ENCODE measurements at regions not wholly inside any gene's neighbourhood (a gene's known extent, or its start where the extent isn't known, plus 50 kb on each side); places are given as distances from the start of the nearest gene placed in this dataset.

DNA sequence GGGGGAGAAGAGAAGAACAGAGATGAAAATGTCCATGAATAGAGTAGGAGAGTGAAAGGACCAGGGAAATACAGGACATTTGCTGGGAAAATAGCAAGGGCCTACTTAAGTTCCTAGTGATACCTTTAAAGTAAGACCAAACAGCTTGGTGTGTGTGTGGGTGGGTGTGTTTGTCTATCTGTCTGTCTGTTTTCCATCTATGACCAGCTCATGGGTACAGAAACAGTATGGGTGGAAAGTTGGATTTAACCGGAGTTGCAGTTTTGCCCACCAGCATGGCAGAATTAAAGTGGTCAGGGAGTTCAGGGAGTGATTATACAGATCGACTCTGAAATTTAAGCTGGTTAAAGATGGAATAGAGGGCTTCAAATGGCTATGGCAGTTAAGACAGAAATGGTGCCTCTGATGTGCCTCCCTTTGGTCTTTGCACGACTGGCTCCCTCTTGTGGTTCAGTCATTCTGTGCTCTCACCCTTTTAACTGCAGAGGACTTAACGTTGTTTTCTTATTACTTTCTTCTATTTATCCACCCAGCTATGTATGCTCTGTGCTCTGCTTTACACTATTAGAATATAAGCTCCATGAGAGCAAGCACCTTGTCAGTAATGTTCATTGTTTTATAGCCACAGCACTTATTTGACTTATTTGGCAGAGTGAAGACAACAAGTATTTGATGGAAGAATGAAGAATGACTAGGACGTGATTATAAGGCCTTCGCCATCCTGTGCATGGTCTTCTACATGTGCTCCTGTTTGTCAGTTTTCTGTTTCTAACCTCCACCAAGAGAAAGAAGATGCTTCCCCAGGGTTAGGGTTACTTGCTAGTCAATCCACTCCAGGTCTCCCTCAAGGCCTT is 72.7 kb upstream of the AK4 start:
- no peak for TF ChIP-seq KLF5 (IDR thresholded peaks at IDR 0.05; ENCODE audit: partially characterized antibody)
- TF ChIP-seq, protein P1, sequence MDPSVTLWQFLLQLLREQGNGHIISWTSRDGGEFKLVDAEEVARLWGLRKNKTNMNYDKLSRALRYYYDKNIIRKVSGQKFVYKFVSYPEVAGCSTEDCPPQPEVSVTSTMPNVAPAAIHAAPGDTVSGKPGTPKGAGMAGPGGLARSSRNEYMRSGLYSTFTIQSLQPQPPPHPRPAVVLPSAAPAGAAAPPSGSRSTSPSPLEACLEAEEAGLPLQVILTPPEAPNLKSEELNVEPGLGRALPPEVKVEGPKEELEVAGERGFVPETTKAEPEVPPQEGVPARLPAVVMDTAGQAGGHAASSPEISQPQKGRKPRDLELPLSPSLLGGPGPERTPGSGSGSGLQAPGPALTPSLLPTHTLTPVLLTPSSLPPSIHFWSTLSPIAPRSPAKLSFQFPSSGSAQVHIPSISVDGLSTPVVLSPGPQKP (IDR thresholded peaks at IDR 0.05; ENCODE audit: low read depth, low read length) = no peak
- TF ChIP-seq, protein P2, sequence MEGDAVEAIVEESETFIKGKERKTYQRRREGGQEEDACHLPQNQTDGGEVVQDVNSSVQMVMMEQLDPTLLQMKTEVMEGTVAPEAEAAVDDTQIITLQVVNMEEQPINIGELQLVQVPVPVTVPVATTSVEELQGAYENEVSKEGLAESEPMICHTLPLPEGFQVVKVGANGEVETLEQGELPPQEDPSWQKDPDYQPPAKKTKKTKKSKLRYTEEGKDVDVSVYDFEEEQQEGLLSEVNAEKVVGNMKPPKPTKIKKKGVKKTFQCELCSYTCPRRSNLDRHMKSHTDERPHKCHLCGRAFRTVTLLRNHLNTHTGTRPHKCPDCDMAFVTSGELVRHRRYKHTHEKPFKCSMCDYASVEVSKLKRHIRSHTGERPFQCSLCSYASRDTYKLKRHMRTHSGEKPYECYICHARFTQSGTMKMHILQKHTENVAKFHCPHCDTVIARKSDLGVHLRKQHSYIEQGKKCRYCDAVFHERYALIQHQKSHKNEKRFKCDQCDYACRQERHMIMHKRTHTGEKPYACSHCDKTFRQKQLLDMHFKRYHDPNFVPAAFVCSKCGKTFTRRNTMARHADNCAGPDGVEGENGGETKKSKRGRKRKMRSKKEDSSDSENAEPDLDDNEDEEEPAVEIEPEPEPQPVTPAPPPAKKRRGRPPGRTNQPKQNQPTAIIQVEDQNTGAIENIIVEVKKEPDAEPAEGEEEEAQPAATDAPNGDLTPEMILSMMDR (IDR thresholded peaks at IDR 0.05 in 2 of 3, conservative IDR thresholded peaks at IDR 0.05 in 1 of 3; ENCODE audit: control insufficient read depth in 2 of 3, extremely low read depth in 1 of 3, insufficient read depth in 1 of 3, low read depth in 3 of 3, low read length in 3 of 3) = peak; percentile 72 to 84 (median 74)
